Fibroblast of lung (primary cell): ENCODE measurements at regions not wholly inside any gene's neighbourhood (a gene's known extent, or its start where the extent isn't known, plus 50 kb on each side); places are given as distances from the start of the nearest gene placed in this dataset.

Source experiments
- EZH2 ChIP-seq: IDR thresholded peaks from 2 replicates; pipeline ENCODE4 v1.5.1; 2012; ENCODE audit warnings: low read length, control low read depth, mild to moderate bottlenecking; ENCODE audit errors: missing control alignments
- TF ChIP-seq, protein P1 (sequence below), 2 donors: IDR thresholded peaks in 1 of 2; conservative IDR thresholded peaks in 1 of 2; 1 replicate in 1 of 2; 2 replicates in 1 of 2; pipeline ENCODE4 v1.5.1; 2011 to 2012; ENCODE audit warnings: low read length in 2 of 2, control low read depth in 1 of 2, inconsistent platforms in 1 of 2, low read depth in 1 of 2, mild to moderate bottlenecking in 1 of 2

DNA sequence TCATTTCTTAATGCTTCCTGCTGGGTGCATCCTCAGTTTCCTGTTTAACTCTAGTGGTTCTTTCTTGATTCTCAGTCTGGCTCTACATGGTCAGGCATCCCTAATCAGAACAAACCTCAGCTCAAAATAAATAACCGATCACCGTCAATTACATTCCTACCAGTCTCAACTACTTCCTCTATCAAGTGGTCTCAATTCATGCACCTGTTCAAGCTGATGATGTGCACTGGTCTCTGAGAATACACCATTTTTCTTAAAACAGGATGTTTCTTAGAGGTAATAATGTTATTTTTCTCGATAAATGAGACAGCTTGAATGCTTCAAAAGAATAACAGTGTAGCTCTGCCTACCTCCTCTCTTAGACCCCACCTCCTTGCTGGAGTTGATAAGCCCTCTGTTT, 420.9 kb downstream of the SOCS6 start:
- TF ChIP-seq, protein P1, sequence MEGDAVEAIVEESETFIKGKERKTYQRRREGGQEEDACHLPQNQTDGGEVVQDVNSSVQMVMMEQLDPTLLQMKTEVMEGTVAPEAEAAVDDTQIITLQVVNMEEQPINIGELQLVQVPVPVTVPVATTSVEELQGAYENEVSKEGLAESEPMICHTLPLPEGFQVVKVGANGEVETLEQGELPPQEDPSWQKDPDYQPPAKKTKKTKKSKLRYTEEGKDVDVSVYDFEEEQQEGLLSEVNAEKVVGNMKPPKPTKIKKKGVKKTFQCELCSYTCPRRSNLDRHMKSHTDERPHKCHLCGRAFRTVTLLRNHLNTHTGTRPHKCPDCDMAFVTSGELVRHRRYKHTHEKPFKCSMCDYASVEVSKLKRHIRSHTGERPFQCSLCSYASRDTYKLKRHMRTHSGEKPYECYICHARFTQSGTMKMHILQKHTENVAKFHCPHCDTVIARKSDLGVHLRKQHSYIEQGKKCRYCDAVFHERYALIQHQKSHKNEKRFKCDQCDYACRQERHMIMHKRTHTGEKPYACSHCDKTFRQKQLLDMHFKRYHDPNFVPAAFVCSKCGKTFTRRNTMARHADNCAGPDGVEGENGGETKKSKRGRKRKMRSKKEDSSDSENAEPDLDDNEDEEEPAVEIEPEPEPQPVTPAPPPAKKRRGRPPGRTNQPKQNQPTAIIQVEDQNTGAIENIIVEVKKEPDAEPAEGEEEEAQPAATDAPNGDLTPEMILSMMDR (conservative IDR thresholded peaks at IDR 0.05 in 1 of 2, IDR thresholded peaks at IDR 0.05 in 1 of 2; ENCODE audit: low read depth in 1 of 2, low read length in 2 of 2) = no peak
- no peak for TF ChIP-seq EZH2
